ENCODE measurements at regions not wholly inside any gene's neighbourhood (a gene's known extent, or its start where the extent isn't known, plus 50 kb on each side); places are given as distances from the start of the nearest gene placed in this dataset.

DNA sequence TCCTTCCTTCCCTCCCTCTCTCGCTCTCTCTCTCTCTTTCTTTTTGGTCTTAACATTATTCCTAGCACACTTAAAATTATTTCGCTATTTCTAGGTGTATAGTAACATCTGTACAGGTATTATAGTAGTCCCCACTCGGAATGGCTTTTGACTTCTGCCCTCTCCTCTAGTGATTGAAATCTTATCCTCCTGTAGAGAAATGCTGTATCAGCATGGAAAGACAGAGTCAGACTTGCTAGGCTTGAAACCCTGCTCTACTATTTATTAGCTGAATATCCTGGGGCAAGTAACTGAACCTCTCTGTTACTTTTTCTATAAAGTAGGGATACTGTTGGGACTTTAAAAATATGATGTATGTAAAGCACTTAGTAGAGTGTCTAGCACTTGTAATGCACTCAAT, 681.9 kb upstream of the C9orf72 start:
- ChIA-PET POLR2A (ENCODE audit: partially characterized antibody) (no interaction called here), CTCF (ENCODE audit: partially characterized antibody) (interaction anchor here (0.8 kb wide), 1 partner anchor 529 kb away, joined by 3 read pairs; no protein-coding TSS in a partner anchor)
- Histone ChIP-seq H3K9me3 (ENCODE audit: insufficient read depth in 2 of 2, low read depth in 1 of 2, low read length in 1 of 2) (no peaks in the 10 kb centered on the region), H3K79me1 (ENCODE audit: low read depth, low read length) (no peaks in the 10 kb centered on the region), H3K23ac (ENCODE audit: insufficient read length) (no peak overlapping the region), H3K4me3 (ENCODE audit: extremely low read depth in 1 of 4, insufficient read depth in 2 of 4, low read depth in 3 of 4, low read length in 4 of 4) (no peak overlapping the region), H3K4me2 (ENCODE audit: insufficient read depth in 1 of 2, low read depth in 2 of 2, low read length in 2 of 2) (no peak overlapping the region), H2BK120ac (replicated peaks; ENCODE audit: low read depth, low read length) (no peak overlapping the region), H2BK12ac (ENCODE audit: low read depth, low read length) (no peak overlapping the region), H3K79me2 (ENCODE audit: control insufficient read depth in 1 of 2, insufficient read depth in 2 of 2, low read length in 2 of 2) (no peaks in the 10 kb centered on the region), H3K36me3 (ENCODE audit: control insufficient read depth in 2 of 4, insufficient read depth in 4 of 4, low read length in 3 of 4) (no peaks in the 10 kb centered on the region), H3K27ac (ENCODE audit: low read depth, low read length) (no peak overlapping the region), H2AK5ac (ENCODE audit: low read depth, low read length) (no peak overlapping the region), H3K18ac (ENCODE audit: extremely low read depth, low read length) (no peak overlapping the region), H3K27me3 (replicated peaks in 1 of 4; ENCODE audit: control insufficient read depth in 3 of 4, extremely low read depth in 1 of 4, insufficient read depth in 3 of 4, low read length in 3 of 4) (no peaks in the 10 kb centered on the region), H3K4me1 (replicated peaks in 1 of 4; ENCODE audit: control insufficient read depth in 3 of 4, insufficient read depth in 4 of 4, low read length in 3 of 4) (no peaks in the 10 kb centered on the region), H2BK15ac (ENCODE audit: low read length) (no peak overlapping the region), H3K14ac (ENCODE audit: insufficient read length) (no peak overlapping the region), H3K56ac (replicated peaks; ENCODE audit: insufficient read length, low read depth, low read length) (no peak overlapping the region), H4K20me1 (replicated peaks in 1 of 2; ENCODE audit: control insufficient read depth in 1 of 2, insufficient read depth in 2 of 2, low read length in 2 of 2) (no peaks in the 10 kb centered on the region), H3K9ac (replicated peaks in 1 of 4; ENCODE audit: extremely low read depth in 1 of 4, low read depth in 3 of 4, low read length in 3 of 4) (no peak overlapping the region), H2AFZ (ENCODE audit: low read length) (no peak overlapping the region), H4K8ac (ENCODE audit: extremely low read depth, insufficient read depth, low read length) (no peak overlapping the region), H3K23me2 (ENCODE audit: low read depth, low read length) (no peaks in the 10 kb centered on the region), H2BK20ac (ENCODE audit: low read length) (no peak overlapping the region), H3K4ac (replicated peaks; ENCODE audit: insufficient read length, low read depth, low read length) (no peak overlapping the region), H4K91ac (replicated peaks; ENCODE audit: insufficient read length, low read length) (no peak overlapping the region), H4K5ac (ENCODE audit: insufficient read length, low read depth, low read length) (no peak overlapping the region), H2BK5ac (ENCODE audit: low read depth, low read length) (no peak overlapping the region)
- TF ChIP-seq EP300 (IDR thresholded peaks at IDR 0.05; ENCODE audit: borderline replicate concordance in 1 of 2, low read depth in 2 of 2, low read length in 2 of 2) (no peak), MAFK (IDR thresholded peaks at IDR 0.05; ENCODE audit: low read depth, low read length) (peak; percentile 52; the same call in 1 of the 2 replicates)
- no peak for FAIRE-seq
- WGBS, 2 experiments (ENCODE audit: extremely low coverage in 1 of 2, insufficient coverage in 1 of 2, insufficient read length in 1 of 2, insufficient replicate concordance in 2 of 2, low coverage in 1 of 2, low lambda C conversion rate in 2 of 2, missing lambda C conversion rate in 1 of 2): 88% methylated on average over 3 of the region's 3 CpGs; no CpG with 5 or more reads in 1 of the 2 experiments
- no peak for DNase-seq (ENCODE audit: low read depth in 1 of 2, low spot score in 2 of 2)
